ENCODE measurements at regions not wholly inside any gene's neighbourhood (a gene's known extent, or its start where the extent isn't known, plus 50 kb on each side); places are given as distances from the start of the nearest gene placed in this dataset.

DNA sequence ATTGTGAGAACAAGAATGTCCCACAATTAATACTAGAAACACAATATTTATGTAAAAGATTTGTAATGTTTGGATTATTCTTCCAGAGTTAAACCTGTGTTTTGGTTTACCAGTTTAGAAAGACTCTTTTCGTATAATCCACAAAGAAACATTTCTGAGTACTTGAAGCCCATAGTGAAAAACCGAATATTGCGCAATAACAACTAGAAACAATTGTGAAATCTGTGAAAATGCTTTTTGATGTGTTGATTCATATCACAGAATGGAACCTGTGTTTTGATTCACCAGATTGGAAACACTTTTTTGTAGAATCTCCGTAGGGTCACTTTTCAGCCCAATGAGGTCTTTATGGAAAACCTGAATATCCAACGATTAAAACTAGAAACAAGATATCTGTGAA is 386.2 kb downstream of the PRDM9 start:
- TF ChIP-seq, protein P1, sequence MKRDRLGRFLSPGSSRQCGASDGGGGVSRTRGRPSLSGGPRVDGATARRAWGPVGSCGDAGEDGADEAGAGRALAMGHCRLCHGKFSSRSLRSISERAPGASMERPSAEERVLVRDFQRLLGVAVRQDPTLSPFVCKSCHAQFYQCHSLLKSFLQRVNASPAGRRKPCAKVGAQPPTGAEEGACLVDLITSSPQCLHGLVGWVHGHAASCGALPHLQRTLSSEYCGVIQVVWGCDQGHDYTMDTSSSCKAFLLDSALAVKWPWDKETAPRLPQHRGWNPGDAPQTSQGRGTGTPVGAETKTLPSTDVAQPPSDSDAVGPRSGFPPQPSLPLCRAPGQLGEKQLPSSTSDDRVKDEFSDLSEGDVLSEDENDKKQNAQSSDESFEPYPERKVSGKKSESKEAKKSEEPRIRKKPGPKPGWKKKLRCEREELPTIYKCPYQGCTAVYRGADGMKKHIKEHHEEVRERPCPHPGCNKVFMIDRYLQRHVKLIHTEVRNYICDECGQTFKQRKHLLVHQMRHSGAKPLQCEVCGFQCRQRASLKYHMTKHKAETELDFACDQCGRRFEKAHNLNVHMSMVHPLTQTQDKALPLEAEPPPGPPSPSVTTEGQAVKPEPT (CRISPR knock-in tag; IDR thresholded peaks at IDR 0.05; ENCODE audit: low read depth) = no peak
- TF ChIP-seq, protein P2, sequence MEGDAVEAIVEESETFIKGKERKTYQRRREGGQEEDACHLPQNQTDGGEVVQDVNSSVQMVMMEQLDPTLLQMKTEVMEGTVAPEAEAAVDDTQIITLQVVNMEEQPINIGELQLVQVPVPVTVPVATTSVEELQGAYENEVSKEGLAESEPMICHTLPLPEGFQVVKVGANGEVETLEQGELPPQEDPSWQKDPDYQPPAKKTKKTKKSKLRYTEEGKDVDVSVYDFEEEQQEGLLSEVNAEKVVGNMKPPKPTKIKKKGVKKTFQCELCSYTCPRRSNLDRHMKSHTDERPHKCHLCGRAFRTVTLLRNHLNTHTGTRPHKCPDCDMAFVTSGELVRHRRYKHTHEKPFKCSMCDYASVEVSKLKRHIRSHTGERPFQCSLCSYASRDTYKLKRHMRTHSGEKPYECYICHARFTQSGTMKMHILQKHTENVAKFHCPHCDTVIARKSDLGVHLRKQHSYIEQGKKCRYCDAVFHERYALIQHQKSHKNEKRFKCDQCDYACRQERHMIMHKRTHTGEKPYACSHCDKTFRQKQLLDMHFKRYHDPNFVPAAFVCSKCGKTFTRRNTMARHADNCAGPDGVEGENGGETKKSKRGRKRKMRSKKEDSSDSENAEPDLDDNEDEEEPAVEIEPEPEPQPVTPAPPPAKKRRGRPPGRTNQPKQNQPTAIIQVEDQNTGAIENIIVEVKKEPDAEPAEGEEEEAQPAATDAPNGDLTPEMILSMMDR (CRISPR knock-in tag; IDR thresholded peaks at IDR 0.05) = no peak
- TF ChIP-seq ZNF850 (CRISPR knock-in tag; conservative IDR thresholded peaks at IDR 0.05) = no peak
- no peak for TF ChIP-seq SMC3 (IDR thresholded peaks at IDR 0.05; ENCODE audit: low read length)
- no peak for TF ChIP-seq FOXP1 (IDR thresholded peaks at IDR 0.05)
- no peak for TF ChIP-seq FOXP1 (CRISPR knock-in tag; IDR thresholded peaks at IDR 0.05)
- TF ChIP-seq NFE2 (CRISPR knock-in tag; IDR thresholded peaks at IDR 0.05) = no peak
- TF ChIP-seq, protein P3, sequence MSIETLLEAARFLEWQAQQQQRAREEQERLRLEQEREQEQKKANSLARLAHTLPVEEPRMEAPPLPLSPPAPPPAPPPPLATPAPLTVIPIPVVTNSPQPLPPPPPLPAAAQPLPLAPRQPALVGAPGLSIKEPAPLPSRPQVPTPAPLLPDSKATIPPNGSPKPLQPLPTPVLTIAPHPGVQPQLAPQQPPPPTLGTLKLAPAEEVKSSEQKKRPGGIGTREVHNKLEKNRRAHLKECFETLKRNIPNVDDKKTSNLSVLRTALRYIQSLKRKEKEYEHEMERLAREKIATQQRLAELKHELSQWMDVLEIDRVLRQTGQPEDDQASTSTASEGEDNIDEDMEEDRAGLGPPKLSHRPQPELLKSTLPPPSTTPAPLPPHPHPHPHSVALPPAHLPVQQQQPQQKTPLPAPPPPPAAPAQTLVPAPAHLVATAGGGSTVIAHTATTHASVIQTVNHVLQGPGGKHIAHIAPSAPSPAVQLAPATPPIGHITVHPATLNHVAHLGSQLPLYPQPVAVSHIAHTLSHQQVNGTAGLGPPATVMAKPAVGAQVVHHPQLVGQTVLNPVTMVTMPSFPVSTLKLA (IDR thresholded peaks at IDR 0.05) = no peak
- TF ChIP-seq NKX3-1 (CRISPR knock-in tag; IDR thresholded peaks at IDR 0.05) = no peak

Measured in HepG2 (cell line).